ENCODE measurements at regions not wholly inside any gene's neighbourhood (a gene's known extent, or its start where the extent isn't known, plus 50 kb on each side); places are given as distances from the start of the nearest gene placed in this dataset.

DNA sequence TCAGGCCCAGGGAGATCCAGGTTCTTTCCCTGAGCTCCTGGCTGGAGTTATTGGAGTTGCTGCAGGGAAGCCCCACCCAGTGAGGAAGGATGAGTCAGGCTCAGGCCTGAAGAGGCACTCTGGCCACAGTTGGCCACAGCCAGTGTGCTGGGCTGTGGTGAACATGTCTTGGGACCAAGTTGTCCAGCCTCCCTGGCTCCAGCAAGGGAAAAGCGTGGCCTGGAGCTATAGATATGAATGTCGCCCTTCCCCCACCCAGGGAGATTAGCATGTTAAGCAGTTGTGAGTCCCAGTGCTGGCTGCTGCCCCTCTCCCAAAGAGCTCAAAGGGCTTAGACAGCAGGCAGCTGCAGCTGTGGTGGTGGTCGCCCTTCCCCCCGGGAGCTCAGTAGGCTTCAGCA lies 963.2 kb downstream of the ROBO2 start:
- peak; percentile 23 for DNase-seq

DNA sequence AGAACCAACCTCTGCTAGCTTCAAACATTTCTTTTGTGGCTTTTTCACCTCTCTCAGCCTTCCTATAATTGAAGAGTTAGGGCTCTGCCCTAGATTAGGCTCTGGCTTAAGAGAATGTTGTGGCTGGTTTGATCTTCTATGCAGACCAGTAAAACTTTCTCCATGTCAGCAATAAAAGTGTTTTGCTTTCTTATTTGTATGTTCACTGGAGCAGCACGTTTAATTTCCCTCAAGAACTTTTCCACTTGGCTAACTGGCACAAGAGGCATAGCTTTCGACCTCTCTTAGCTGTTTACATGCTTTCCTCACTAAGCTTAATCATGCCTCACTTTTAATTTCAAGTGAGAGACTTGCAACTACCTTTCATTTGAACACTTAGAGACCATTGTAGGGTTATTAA lies 964.7 kb downstream of the ROBO2 start:
- no peak for DNase-seq

DNA sequence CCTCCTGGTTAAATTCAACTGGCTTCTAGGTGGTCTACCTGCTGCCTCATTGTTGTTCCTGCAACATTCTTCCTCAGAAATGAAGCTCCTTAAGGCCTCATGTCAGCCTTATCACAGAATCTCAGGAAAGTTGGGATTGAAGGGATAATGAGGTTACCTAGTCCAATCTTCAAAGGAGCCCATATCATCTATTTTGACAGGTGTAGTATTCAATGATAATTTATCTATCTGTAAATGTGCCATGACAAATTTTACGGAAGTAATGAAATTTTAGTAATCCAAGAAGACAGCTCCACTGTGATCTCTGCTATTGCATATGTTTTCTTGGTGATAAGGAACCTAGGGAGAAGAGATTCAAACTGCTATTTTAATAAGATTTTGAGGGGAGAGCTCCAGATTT lies 973.8 kb downstream of the ROBO2 start:
- no peak for DNase-seq

DNA sequence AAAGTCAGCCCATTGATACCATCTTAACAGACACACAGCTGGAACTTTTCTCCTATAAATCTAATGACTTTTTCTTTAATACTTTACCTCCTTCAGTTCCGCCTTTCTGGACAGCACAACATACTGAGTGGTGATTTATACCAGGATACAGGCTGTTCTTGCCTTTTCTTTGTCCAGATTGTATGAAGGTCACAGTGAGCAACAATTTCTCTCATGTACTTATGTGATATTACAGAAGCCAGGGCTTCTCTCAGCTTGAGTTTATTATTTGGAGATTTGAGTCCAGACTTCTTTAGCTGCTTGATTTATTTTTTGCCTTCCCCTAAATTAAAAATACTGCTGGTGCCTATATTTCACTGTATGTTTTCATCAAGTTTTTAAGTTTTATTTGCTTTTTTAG lies 976.0 kb downstream of the ROBO2 start:
- DNase-seq, result no peak

DNA sequence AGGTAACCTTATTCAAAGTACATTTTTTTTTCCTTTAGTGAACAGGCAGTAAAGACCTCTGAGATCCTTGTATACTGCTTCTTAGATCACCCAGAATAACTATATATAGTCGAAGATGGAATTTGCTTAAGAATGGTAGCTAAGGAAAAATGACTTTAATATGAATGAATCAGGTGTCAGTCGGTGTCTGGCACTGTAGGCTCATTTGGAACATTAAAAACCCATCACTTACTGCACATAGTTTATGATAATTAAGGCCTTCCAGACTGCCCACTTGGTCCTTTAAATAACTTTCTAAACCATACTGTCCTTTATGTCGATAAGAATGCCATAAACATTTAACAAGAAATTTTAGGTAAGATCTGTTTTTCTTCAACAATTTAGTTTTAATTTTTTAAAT lies 981.8 kb downstream of the ROBO2 start:
- DNase-seq, result no peak

DNA sequence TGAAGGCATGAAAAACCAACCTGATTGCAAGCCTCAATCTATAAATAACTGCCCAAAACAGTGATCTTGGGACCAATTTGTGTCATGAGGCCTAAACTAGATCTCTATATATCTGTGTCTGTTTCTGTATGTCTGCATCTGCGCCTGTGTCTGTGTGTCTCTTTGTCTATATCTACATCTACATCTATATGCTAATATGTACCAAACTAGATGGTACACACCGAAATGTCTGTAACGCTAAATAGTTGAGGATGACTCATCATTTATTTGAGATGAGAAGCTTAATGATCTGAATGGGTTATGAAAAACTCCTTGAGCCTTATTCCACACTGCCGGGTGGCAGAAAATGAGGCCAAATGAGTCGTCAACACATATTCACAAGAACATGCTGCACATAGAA lies 982.3 kb downstream of the ROBO2 start:
- DNase-seq, result no peak

DNA sequence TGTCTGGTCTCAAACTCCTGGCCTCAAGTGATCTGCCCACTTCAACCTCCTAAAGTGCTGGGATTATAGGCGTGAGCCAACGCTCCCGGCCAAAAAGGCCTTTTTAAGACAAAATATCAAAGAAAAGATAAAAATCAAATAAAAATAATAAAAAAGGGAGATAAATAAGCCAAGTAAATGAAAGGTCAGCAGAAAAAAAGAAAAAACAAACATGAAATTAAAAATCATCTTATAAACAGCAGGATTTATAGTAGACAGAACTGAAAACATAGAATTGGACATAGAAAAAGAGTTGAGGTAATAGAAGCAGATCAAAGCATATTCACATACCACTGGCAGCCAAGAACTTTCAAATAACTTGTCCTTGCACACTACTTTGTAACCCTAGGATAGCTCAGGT lies 983.4 kb downstream of the ROBO2 start:
- no peak for DNase-seq

DNA sequence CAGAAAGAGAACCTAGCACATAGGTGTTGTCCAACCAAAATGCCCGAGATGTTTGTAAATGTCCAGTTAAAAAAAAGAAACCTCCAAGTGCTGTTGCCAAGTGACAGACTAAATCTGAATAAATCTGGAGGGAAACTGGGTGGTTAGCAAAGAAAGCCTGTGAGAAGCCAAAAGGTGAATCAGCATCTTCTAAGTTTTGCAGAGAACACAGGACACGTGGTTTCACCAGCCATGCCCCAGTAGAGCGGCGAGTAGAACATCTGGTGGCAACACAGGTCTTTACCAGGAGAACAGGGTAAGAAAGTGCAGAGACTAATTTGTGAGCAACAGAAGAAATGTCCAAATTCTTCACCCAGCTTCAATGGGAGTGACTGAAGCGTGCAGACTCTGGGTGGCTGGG lies 986.0 kb downstream of the ROBO2 start:
- no peak for DNase-seq

DNA sequence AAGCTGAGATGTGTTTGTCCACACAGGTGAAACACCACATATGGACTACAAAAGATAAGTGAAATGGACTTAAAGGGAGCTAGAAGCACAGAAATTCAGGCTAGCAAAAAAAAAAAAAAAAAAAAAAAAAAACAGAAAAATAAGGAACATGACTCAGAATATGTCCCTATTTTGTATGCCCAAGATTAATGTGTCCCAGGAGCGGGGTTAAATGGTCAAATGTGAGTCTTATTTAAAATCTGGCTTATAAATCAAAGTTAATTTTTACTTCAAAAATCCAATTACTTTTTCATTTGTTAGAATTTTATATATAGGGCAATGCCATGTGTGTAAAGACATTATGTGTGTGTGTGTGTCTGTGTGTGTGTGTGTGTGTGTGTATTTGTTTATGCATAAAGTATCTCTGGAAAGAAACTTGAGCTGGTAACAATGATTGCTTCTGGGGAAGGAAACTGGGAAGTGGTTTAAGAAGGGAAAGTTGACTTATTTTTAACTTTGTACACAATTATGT lies 986.5 kb downstream of the ROBO2 start:
- DNase-seq, result no peak

DNA sequence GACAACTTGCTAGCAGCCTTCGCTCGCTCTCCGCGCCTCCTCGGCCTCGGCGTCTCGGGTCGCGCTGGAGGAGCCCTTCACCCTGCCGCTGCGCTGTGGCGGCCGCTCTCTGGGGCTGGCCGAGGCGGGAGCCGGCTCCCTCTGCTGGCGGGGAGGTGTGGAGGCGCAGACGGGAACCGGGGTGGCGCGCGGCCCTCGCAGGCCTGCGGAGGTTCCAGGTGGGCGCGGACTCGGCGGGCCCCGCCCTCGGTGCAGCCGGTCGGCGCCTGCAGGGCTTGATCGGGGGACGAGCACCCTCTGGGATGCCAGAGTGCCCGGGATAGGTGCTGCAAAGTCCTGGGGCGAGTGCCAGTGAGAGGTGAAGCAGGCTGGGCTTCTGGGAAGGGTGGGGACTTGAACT lies 989.9 kb downstream of the ROBO2 start:
- DNase-seq, result no peak

DNA sequence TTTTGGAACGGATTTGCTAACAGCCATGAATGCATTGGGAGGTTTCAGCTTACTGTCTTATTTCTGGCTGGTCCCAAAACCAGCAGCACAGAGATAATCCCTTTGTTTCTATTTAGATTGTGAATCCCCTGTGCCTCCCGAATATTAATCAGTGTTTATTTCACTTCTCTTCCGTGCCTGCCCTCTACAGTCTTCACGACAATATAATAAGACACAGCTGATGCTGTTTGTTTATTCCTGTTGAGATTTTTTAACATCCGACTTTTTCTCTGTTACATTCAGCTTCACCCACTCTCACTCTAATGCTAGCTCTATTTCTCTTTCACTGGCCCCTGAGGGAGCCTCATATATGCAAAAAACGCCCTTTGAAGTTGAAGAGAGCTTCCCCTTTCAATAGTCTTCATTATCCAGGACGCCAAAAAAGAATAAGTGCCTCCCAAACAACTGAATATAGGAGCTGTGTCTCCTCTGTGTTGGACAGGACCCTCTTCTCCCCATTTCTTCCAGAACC lies 995.3 kb downstream of the ROBO2 start:
- DNase-seq, result no peak

DNA sequence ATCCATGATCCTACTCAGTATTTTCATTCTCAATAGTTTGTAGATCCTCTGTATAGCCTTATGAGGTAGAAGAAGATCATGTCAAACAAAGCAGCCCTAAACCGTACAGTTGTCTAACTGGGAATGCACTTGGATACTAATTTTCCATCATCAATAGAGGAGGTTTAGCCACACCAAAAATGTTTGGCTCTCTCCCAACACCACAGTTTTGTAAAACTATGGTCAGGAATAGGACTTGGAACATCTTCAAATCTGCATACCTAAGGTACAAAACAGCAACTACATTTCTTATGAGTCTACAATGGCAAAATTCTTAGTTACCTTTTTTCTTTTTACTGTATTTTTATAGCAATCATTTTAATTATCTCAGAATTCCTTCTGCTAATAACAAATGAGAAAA lies 1001.6 kb downstream of the ROBO2 start:
- DNase-seq, result peak; percentile 26

DNA sequence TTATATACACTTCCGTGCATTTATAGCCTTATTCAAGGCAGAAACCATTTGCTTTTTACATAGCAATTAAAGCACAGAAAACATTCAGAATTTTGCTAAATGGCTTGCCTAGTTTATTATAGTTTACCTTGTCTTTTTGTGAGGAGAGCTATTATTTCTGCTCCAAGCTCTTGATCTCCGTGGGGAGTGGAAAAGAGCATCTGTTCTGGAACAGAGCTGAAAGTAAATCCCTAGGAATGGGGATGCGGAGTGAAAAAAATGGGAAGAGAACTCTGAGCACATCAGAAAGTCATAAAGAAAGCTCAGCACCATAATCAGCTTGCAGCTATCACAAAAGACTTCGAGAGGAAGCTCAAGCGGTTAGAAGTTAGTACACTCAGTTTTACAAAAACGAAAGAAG lies 1006.7 kb downstream of the ROBO2 start:
- DNase-seq, result no peak

DNA sequence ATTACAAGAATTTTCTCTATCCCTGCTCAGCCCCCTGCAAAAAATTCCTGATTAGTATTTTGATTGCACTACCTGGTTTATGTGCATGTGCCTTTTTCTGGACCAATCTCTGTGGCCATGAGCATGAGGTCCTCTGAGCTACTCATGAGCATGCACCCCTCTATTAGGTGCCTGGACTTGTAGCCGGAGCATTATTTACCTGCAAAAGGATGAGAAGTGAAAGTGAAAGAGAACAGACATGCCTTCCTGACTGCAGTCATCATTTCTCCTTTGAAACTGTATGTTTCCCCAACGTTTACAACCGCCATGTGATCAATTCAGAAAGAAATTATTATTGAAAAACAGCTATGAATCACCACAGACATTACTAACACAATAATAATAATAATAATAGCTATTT lies 1008.8 kb downstream of the ROBO2 start:
- DNase-seq, result no peak

DNA sequence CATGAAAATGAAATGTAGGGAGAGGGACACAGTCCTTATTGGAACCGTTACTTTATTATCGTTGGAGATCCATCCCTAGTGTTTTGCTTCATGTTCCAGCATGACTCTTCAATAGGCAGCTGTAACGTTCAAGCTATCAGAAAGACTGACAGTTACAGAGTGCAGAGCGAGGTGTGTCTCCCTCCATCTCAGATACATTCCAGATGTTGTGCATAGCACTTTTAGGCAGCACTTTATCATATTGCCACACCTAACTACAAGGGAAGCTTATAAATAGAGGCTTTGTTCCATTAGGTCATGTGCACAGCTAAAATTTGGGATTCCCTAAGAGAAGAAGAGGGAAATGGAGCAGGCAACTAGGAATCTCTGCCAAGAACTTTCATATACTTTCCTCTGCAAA lies 1009.6 kb downstream of the ROBO2 start:
- no peak for DNase-seq

DNA sequence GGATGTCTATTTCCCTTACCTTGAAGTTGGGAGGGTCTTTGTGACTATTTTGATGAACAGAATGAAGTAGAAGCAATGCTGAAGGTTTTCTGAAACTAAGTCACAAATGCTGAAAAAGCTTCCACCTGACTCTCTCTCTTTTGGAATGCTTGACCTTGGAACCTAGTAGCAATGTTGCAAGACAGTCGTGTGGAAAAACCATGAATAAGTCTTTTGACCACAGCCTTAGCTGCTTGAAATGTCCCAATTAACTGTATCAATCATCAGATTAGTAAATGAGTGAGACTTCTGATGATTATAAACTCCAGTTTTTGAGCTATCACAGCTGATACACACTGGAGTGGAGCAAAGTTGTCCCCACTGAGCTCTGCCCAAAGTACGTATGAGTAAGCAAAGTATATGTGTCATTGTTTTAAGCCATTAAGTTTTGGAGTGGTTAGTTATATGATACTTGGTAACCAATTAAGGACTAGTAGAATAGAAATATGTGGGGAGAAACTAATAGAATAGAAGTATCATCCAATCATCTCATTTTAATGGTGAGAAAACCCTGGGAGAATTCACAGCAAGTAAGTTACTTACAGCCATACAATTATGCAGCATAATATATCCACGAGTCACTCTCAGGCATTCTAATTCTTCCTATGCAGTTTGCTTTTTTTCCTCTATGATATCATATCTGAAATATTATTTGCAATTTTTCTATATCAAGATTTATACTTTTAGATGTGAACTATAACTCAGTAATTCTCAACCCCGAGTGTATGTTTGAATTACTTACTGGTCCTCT lies 1010.6 kb downstream of the ROBO2 start:
- peak; percentile 12 for DNase-seq

DNA sequence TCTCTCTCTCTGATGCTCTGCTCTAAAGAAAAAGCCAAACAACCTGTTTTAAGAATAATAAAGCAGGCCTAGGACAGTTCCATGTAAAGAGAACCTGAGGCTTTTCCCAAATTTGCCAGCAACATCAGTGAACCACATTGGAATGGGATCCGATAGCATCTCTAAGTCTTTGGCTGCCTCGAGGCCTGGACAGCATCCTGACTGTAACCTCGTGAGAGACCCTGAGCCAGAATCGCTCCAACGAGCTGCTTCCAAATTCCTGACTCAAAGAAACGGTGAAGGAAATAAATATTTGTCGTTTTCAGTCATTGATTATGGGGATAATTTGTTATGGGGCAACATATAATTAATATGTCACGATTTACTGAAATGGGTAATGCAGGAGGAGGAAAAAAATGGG lies 1012.8 kb downstream of the ROBO2 start:
- DNase-seq, result no peak

DNA sequence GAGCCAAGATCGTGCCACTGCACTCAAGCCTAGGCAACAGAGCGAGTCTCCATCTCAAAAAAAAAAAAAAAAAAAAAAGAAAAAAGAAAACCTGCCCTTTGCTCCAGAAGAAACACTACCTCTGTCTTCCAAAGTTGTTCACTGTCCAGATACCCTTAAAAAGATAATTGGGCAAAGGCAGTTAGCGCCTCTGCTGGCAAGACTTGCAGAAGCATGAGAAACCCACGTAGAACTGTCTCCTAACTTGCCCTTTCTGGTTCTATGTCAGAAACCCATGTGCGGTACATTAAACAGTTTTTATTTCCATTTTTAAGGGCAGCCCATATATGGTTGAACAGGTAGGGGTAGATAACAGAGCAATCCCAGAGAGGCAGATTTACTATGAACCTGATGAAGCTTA lies 1026.4 kb downstream of the ROBO2 start:
- no peak for DNase-seq

DNA sequence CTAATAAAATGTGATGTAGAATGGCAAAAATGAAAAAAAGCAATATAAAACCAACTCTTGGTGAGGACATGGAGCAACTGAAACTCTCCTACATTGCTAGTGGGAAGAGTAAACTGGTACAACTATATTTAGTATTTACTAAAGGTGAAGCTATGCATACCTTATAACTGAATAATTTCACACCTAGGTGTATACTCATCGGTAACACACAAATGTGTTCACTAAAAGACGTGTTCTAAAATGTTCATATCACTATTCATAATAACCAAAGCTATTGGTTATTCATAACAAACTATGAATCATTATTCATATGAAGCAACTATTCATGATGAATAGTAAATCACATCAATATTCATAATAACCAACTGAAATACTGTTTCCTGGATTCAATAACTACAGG lies 1030.3 kb downstream of the ROBO2 start:
- DNase-seq, result no peak

DNA sequence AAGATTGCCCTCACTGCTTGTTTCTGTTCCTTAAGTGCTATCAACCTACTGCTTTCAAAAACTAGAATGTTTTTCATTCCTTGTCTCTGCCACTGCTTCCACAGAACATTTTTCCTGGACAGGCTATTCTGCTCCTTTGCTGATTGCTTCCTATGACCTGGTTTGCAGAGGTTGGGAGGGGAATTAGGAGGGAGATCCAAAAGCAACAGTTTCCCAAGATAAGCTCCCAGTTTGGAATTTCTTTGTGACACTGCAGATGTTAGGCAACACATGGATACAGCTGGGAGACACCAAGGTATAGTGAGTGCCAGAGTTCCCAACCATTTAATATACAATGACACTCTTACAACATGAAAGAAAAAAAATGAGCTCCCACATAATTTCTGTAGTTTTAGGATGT lies 1036.5 kb downstream of the ROBO2 start:
- no peak for DNase-seq

DNA sequence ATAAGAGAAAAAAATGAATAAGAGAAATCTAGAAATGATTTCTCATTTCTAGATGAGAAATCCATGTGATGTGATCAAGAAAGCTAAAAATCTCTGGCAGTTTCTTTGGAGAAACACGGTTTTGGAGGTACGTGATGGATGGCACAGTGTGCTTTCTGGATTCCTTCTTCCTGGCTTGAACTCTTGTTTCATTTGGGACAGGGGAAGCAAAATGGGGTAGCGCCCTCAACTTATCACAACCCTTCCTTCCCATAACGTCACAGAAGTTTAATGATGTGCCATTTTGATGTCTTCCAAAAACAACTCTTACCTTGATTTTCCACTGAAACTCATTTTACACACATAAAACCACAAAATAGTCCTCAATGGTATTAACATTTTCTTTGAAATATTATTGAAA lies 1037.3 kb downstream of the ROBO2 start:
- DNase-seq, result no peak

DNA sequence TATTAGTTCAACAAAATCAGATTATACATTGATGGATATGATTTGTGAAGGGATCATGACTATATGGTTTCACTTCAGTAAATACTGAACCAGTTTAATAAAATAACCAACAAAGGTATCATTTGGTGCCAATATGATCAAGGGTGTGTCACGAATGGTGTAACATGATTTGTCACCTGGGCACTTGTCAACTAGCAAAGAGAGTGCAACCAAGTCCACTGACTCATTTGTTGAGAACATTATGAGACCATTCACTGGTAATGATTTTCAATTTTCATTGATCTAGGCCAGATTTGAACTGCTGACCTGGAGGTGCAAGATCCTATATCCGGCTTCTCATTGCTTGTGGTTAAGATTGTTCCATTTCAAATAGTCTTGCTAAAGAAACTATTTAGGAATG lies 1037.9 kb downstream of the ROBO2 start:
- DNase-seq, result no peak

DNA sequence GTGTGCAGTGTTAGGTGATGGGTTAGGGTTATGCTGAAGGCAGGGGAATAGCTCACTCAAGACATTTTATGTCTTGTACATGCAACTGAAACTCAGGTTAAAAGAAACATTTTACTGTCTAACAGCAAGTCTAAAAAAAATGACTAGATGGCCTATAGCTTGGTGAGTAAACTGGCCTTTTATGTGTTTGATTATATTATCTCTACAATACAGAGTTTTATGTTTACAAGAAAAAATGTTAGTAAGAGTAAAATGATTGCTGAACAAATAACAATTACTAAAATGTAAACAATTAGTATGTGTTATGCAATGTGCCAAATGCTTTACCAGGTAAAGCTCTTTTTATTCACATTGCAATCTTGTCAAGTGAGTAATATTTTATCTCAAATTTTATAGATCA lies 1039.6 kb downstream of the ROBO2 start:
- DNase-seq, result no peak

DNA sequence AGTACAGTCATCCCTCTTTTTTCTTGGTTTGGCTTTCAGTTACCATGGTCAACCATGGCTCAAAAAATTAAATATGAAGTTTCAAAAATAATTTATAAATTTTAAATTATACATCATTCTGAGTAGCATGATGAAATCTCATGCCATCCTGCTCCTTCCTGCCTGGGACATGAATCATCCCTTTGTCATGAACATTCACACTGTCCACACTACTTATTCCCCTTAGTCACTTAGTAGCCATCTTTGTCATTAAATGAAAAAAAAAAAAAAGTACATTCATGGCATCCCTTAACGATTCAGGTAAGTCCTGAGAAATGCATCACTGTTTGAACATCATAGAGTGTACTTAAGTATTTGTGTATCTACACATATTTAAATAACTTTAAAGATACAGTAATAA lies 1046.3 kb downstream of the ROBO2 start:
- no peak for DNase-seq

DNA sequence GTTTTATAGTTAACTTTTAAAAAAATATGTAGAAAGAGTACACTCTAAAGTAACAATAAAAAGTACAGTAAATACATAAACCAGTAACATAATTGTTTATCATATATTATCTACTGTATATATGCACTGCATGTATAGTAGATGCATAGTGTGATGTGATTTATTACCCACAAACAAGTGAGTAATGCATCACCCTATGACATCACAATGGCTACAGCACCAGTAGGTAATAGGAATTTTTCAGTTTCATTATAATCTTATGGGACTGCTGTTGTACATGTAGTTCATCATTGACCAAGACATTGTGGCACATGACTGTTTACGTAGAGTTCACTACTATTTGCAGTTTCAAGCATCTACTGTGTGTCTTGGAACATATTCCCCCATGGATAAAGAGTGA lies 1047.2 kb downstream of the ROBO2 start:
- DNase-seq, result no peak
